Activated naive CD8-positive, alpha-beta T cell treated with anti-CD3 and anti-CD28 coated beads, Interleukin-2, amount 10 ng/mL, durations not matched to agents 7 days and 5 days (primary cell): ENCODE measurements at regions not wholly inside any gene's neighbourhood (a gene's known extent, or its start where the extent isn't known, plus 50 kb on each side); places are given as distances from the start of the nearest gene placed in this dataset.
"Not testable (repeated sequence)": the region's sequence is repeated elsewhere in the genome, so short reads cannot be mapped to it uniquely, and the experiment has no call there.

Experiments used
- ATAC-seq: fragments of 150-1000 bp; cut with Tn5 transposase; one replicate; pipeline ENCODE4 v1.10.0; 2021; ENCODE audit warnings: low read depth, moderate library complexity
- POLR2A ChIA-PET: fragments of 350-600 bp; sonication (Branson Sonifier 250); formaldehyde crosslinking; loops from one replicate; lab custom pipeline; 2021; ENCODE audit warnings: antibody characterized with exemption; lab: Charles Lee
- DNase-seq: peaks from one replicate; pipeline ENCODE4 v3.0.0; 2021
- H3K27ac Mint-ChIP-seq: one replicate; pipeline ENCODE4 v1.8.0; 2022; ENCODE audit warnings: mild to moderate bottlenecking, mixed read lengths
- H3K27me3 Mint-ChIP-seq: one replicate; pipeline ENCODE4 v1.8.0; 2022; ENCODE audit warnings: mild to moderate bottlenecking, moderate library complexity, mixed read lengths
- H3K36me3 Mint-ChIP-seq: one replicate; pipeline ENCODE4 v1.8.0; 2021; ENCODE audit warnings: mild to moderate bottlenecking, mixed read lengths
- H3K4me1 Mint-ChIP-seq: one replicate; pipeline ENCODE4 v1.8.0; 2021; ENCODE audit warnings: mixed read lengths
- H3K4me3 Mint-ChIP-seq: one replicate; pipeline ENCODE4 v1.8.0; 2022; ENCODE audit warnings: mild to moderate bottlenecking, moderate library complexity, mixed read lengths
- H3K9me3 Mint-ChIP-seq: one replicate; pipeline ENCODE4 v1.8.0; 2021; ENCODE audit warnings: mixed read lengths

- POLR2A ChIA-PET = no interaction called here
- H3K4me1 Mint-ChIP-seq = no peaks in the 10 kb centered on the region
- no peak for ATAC-seq
- no peak overlapping the region for H3K27ac Mint-ChIP-seq
- no peaks in the 10 kb centered on the region for H3K36me3 Mint-ChIP-seq
- H3K9me3 Mint-ChIP-seq = no peaks in the 10 kb centered on the region
- no peaks in the 10 kb centered on the region for H3K27me3 Mint-ChIP-seq
- no peak overlapping the region for H3K4me3 Mint-ChIP-seq
- DNase-seq = no peak
These were observed 545.5 kb upstream of the HTR2C start for GRCh38 chrX:114038358-114038757.

GRCh38 chrX:114037515-114037914 is 546.4 kb upstream of the HTR2C start:
- POLR2A ChIA-PET = no interaction called here
- ATAC-seq = no peak
- Mint-ChIP-seq H3K4me3 (no peak overlapping the region), H3K27me3 (no peaks in the 10 kb centered on the region), H3K4me1 (no peaks in the 10 kb centered on the region), H3K27ac (no peak overlapping the region), H3K9me3 (no peaks in the 10 kb centered on the region), H3K36me3 (no peaks in the 10 kb centered on the region)
- no peak for DNase-seq

GRCh38 chrX:114028907-114029662 is 554.8 kb upstream of the HTR2C start:
- H3K9me3 Mint-ChIP-seq = peaks cover 2% of the 10 kb centered on the region
- no peak for ATAC-seq

GRCh38 chrX:114017086-114017485 is 566.8 kb upstream of the HTR2C start:
- no peak for ATAC-seq
- no peak overlapping the region for H3K4me3 Mint-ChIP-seq

More at GRCh38 chrX:114028907-114029662, 554.8 kb upstream of the HTR2C start:
- Mint-ChIP-seq H3K27me3 (no peaks in the 10 kb centered on the region), H3K27ac (no peak overlapping the region), H3K4me3 (no peak overlapping the region), H3K36me3 (no peaks in the 10 kb centered on the region), H3K4me1 (no peaks in the 10 kb centered on the region)
- DNase-seq = no peak
- POLR2A ChIA-PET = no interaction called here

GRCh38 chrX:114015966-114016365 is 567.9 kb upstream of the HTR2C start:
- H3K9me3 Mint-ChIP-seq = no peaks in the 10 kb centered on the region
- no peaks in the 10 kb centered on the region for H3K27me3 Mint-ChIP-seq
- no peak overlapping the region for H3K4me3 Mint-ChIP-seq
- DNase-seq (no peak), ATAC-seq (no peak)
- no peaks in the 10 kb centered on the region for H3K36me3 Mint-ChIP-seq
- POLR2A ChIA-PET = no interaction called here
- H3K27ac Mint-ChIP-seq = no peak overlapping the region
- H3K4me1 Mint-ChIP-seq = no peaks in the 10 kb centered on the region

More at GRCh38 chrX:114017086-114017485, 566.8 kb upstream of the HTR2C start:
- POLR2A ChIA-PET = no interaction called here
- no peak for DNase-seq
- Mint-ChIP-seq H3K4me1 (no peaks in the 10 kb centered on the region), H3K27ac (no peak overlapping the region), H3K36me3 (no peaks in the 10 kb centered on the region), H3K9me3 (no peaks in the 10 kb centered on the region), H3K27me3 (no peaks in the 10 kb centered on the region)

- H3K9me3 Mint-ChIP-seq = no peaks in the 10 kb centered on the region
- POLR2A ChIA-PET = no interaction called here
- no peak for DNase-seq
- ATAC-seq = no peak
- no peaks in the 10 kb centered on the region for H3K27me3 Mint-ChIP-seq
- H3K4me3 Mint-ChIP-seq = no peak overlapping the region
- no peaks in the 10 kb centered on the region for H3K4me1 Mint-ChIP-seq
- H3K36me3 Mint-ChIP-seq = no peaks in the 10 kb centered on the region
- no peak overlapping the region for H3K27ac Mint-ChIP-seq
These were observed 577.2 kb upstream of the HTR2C start for GRCh38 chrX:114006664-114007063.

- no peaks in the 10 kb centered on the region for H3K27me3 Mint-ChIP-seq
- no peak overlapping the region for H3K27ac Mint-ChIP-seq
- no peaks in the 10 kb centered on the region for H3K4me1 Mint-ChIP-seq
- H3K4me3 Mint-ChIP-seq = no peak overlapping the region
- no peaks in the 10 kb centered on the region for H3K36me3 Mint-ChIP-seq
- H3K9me3 Mint-ChIP-seq = peaks cover 1% of the 10 kb centered on the region
- ATAC-seq (no peak), DNase-seq (no peak)
- POLR2A ChIA-PET = no interaction called here
These were observed 587.1 kb upstream of the HTR2C start for GRCh38 chrX:113996781-113997180.

- H3K9me3 Mint-ChIP-seq, H3K36me3 Mint-ChIP-seq, H3K27me3 Mint-ChIP-seq, ATAC-seq, DNase-seq, POLR2A ChIA-PET, H3K27ac Mint-ChIP-seq, H3K4me3 Mint-ChIP-seq, H3K4me1 Mint-ChIP-seq: not testable (repeated sequence)
These were observed 592.2 kb upstream of the HTR2C start for GRCh38 chrX:113991720-113992119.

GRCh38 chrX:113990669-113991068 is 593.2 kb upstream of the HTR2C start:
- POLR2A ChIA-PET, H3K27ac Mint-ChIP-seq, H3K4me1 Mint-ChIP-seq, DNase-seq, H3K9me3 Mint-ChIP-seq, H3K4me3 Mint-ChIP-seq, H3K36me3 Mint-ChIP-seq, H3K27me3 Mint-ChIP-seq, ATAC-seq: not testable (repeated sequence)

- DNase-seq, H3K27me3 Mint-ChIP-seq, H3K36me3 Mint-ChIP-seq, POLR2A ChIA-PET, H3K27ac Mint-ChIP-seq, H3K4me1 Mint-ChIP-seq, H3K4me3 Mint-ChIP-seq, ATAC-seq, H3K9me3 Mint-ChIP-seq: not testable (repeated sequence)
These were observed 595.5 kb upstream of the HTR2C start for GRCh38 chrX:113988315-113988935.

GRCh38 chrX:113986427-113986826 is 597.5 kb upstream of the HTR2C start:
- Mint-ChIP-seq H3K4me3 (no peak overlapping the region), H3K36me3 (no peaks in the 10 kb centered on the region), H3K9me3 (no peaks in the 10 kb centered on the region), H3K27ac (no peak overlapping the region), H3K27me3 (no peaks in the 10 kb centered on the region), H3K4me1 (no peaks in the 10 kb centered on the region)
- ATAC-seq = no peak
- POLR2A ChIA-PET = no interaction called here
- no peak for DNase-seq

- Mint-ChIP-seq H3K27me3 (no peaks in the 10 kb centered on the region), H3K4me1 (no peaks in the 10 kb centered on the region), H3K27ac (no peak overlapping the region), H3K36me3 (no peaks in the 10 kb centered on the region), H3K4me3 (no peak overlapping the region), H3K9me3 (no peaks in the 10 kb centered on the region)
- no peak for ATAC-seq
- DNase-seq = no peak
- POLR2A ChIA-PET = no interaction called here
These were observed 601.1 kb upstream of the HTR2C start for GRCh38 chrX:113982766-113983165.

- Mint-ChIP-seq H3K27me3 (no peaks in the 10 kb centered on the region), H3K9me3 (no peaks in the 10 kb centered on the region), H3K4me1 (no peaks in the 10 kb centered on the region), H3K4me3 (no peak overlapping the region), H3K36me3 (no peaks in the 10 kb centered on the region), H3K27ac (no peak overlapping the region)
- DNase-seq (no peak), ATAC-seq (no peak)
- POLR2A ChIA-PET = no interaction called here
These were observed 602.9 kb upstream of the HTR2C start for GRCh38 chrX:113980953-113981352.

- ATAC-seq = no peak
- H3K36me3 Mint-ChIP-seq = no peaks in the 10 kb centered on the region
- POLR2A ChIA-PET = no interaction called here
- H3K9me3 Mint-ChIP-seq = no peaks in the 10 kb centered on the region
- no peaks in the 10 kb centered on the region for H3K27me3 Mint-ChIP-seq
- no peak overlapping the region for H3K27ac Mint-ChIP-seq
- H3K4me3 Mint-ChIP-seq = no peak overlapping the region
- H3K4me1 Mint-ChIP-seq = no peaks in the 10 kb centered on the region
- no peak for DNase-seq
These were observed 606.0 kb upstream of the HTR2C start for GRCh38 chrX:113977887-113978286.
